ENCODE measurements at regions not wholly inside any gene's neighbourhood (a gene's known extent, or its start where the extent isn't known, plus 50 kb on each side); places are given as distances from the start of the nearest gene placed in this dataset.

DNA sequence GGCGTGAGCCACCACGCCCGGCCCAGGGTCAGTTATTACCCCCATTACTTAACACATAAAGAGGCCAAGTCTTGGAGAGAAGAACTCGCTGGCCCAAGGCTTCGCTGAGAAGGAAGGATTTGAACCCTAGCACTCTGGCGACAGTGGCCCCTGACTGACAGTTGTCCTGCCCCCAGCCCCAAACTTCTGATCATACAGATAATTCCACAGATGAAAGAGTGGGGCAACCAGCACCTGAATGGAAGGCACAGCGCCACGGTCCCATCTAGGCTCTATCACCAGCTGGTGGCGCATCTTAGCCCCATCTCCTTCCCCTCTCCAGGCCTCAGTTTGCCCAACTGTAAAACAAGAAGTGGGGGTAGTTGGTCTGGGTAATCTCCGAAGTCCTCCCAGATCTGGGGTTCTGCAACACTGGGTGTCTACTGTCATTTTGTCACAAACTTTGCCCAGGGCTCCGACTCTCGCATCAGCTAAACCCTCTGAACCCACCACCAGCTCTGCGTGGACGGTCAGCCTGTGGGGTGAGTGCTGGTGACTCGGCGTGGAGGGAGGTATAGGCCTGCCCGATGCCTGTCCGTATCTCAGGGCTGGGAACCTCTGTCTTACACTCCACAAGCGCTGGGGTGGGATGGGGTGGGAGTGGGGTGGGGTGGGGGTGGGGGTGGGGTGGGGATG, 209.3 kb downstream of the C9orf50 start:
- DNase-seq = no peak

DNA sequence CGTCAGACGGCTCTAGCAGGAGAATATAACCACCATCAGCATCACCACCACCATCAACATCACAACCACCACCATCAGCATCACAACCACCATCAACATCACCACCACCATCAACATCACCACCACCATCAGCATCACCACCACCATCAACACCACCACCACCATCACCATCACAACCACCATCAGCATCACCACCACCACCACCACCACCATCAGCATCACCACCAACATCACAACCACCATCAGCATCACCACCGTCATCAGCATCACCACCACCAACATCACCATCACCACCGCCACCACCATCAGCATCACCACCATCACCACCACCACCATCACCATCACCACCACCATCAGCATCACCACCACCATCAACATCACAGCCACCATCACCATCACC, 210.7 kb downstream of the C9orf50 start:
- no peak for DNase-seq

DNA sequence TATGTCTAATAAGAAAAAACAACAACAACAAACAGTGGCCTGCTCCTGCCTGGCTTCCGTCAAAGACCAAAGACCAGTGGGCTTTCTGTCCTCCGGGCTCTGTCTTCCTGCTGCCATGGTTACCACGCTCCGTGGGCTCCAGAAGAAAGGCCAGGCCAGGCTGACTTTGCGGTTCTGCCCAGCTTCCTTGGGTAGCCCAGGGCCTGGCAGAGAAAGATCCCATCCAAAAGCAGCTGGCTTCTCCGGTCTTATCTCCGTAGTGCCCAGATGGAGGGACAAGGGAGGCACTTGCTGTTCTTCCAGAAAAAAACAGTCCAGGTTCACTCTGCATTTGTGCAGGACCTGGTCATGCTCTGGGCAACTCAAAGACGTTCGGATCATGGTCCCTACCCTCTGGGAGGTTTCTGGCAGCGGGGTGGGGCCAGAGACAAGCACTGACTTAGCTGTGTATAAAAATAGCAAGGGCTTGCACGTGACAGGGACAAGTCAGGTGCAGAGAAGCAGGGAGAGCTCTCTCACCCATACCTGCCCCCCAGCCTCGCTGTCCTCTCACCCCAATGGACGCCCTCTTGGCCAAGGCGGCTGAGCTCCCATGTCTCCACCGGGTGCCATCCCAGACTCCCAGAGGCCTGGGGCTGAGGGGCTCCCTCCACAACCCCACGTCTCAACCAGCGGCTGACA, 212.2 kb downstream of the C9orf50 start:
- DNase-seq = no peak

DNA sequence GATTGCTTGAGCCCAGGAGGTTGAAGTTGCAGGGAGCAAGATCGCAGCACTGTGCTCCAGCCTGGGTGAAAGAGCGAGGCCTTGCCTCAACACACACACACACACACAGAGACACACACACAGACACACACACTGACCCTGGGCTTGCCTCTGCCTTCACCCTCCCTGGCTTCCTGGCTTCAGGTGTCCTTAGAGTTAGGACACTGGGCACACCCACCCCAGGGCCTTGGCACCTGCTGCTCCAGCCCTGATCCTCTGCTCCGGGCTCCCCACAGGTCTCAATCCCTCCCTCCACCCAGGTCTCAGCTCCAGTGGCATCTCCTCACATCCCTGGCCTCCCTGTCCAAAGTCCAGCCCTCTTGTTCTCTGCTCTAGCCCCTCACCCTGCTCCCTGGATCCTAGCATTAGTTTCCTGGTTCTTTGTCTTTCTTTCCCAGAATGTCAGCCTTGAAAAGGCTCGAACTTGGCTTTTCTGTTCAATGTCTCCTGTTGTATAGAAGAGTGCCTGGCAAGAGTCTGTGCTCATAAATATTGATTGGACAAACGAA, 212.9 kb downstream of the C9orf50 start:
- no peak for DNase-seq

DNA sequence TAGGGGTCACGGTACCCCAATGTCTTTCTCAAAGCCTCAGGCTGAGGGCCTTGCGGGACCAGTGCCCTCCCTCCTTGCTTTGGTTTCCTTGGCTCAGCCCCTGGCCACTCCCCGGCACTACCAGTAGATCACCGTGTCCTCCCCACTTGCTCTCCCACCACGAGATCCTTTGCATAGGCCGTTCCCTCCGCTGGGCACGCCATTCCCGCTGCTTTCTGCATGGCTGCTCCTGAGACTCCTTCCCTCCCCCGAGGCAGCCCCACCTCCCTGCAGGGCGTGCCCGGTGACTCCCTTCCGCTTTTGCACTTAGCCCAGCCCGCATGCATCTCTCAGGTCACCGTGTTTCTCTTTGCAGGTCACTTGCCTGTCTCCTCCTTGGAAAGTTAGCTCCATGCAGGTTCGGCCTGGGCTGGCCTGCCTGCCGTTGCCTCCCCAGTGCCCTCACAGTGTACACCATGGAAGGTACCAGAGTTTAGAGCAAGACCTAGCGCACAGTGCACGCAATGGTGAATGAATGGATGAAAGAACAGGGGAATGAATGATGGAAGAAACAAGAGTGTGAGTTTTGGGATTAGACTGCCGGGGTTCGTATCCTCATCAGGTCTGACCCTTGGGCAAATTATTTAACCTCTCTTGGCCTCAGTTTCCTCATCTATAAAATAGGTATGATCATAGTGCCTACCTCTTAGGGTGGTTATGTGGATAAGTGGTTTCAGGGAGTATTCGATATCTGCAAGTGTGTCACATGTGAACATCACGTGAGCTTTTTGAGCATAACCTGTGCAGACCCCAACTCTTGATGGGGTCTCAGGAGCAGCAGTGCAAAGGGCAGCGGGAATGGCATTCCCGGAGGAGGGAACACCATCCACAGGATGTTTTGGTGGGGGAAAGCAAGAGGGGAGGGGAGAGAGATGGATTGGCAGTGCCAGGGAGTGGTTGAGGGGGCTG, 214.3 kb downstream of the C9orf50 start:
- no peak for DNase-seq

DNA sequence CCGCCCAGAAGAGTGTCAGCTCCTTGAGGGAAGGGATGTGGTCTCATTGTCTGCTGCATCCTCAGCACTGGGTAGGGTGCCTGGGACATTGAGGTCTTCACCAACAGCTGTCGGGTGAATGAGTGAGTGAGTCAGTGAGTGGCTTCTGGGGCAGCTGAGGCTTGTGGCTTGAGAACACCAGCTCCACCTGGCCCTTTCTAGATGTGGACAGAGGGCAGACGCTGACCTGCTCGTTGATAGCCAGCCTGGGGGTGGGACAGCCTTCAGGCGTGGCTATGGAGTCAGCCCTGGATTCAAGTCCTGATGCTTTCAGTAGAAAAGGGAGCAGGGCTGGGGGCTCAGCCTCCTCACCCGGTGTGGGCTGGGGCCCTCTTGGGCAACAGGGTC, 215.1 kb downstream of the C9orf50 start:
- no peak for DNase-seq

DNA sequence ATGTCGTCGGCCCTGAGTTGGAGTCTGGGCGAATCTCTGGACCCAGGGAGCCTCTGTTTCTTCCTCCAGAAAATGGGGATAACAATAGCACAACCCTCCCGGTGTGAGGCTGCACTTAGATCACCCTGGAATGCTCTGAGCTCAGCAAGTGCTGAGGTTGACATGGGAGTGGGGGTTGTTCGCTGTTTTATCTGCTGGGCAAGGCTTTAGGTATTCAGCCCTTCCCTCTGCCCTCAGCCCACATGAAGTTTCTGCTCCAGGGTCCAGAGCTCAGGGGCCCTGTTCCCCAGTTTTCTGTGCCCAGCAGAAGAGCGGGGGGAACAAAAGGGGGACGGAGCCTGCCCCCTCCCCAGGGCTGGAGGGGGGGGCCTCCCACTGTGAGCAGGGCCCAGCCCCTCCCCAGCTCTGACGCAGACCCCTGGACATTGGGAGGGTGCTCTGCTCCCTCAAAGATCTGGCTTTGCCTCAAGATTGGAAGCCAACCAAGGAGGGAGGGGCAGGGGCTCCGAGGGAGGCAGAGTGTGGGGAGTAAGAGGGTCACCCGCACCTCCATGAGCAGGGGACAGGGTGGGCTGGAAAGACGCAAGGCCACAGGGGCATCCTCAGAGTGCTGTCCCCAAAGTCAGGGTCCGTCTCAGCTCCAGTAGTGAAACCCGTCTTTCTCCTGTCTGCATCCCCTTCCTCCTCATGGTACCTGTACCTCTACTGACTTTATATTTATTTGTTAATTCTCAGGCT, 215.6 kb downstream of the C9orf50 start:
- no peak for DNase-seq

DNA sequence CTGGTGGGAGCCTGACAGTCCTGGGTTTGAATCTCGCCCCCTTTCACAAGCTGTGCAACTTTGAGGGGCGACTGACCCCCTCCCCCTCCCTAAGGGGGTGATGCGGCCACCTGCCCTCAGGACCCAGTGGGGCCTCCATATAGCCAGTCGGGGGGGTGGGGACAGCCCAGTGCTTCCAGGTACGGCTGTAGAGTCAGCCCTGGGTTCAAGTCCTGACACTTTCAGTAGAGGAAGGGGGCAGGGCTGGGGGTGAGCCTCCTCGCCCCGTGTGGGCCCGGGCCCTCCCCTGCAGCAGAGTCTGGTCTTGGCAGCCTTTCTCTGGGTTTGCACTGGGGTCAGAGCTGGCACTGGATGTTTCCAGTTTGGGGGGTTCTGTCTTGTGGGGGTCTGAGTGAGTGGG, 216.3 kb downstream of the C9orf50 start:
- DNase-seq = no peak

DNA sequence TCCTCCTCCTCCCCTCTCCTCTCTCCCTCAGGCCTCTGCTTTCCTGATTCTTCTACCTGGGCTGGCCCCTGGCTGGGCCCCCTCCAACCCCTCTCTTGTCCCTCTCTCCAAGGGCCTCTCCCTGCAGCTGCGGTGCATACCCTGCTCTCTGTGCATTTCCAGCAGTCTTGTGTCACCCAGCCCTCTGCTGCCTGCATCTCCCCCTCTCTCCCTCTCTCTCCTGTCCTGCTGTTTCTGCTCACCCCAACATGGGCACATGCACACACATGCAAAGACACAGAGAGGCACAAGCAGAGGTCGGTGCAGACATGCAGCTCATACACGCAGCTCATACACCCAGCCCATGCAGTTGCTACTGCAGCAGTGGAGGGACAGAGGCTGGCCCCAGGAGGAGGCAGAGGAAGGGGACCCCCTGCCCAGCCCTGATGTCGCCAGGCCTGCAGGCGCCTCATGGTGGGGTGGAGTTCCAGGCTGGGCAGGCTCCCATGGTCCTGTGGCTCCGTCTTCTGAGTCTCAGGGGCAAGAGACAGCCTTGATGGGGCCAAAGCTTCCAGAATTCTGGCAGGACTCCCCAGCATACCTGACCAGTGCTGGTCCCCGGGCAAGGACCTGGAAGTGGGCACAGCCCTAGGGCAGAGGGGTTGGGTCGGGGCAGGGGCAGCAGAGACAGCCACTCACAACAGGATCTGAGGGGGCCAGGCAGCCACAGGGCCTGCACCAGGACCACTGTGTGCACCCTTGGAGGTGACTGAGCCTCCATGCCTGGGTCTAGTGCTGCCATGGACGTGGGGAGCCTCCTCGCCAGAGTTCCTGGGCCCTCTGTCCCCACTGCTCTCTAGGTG, 216.9 kb downstream of the C9orf50 start:
- DNase-seq = no peak

DNA sequence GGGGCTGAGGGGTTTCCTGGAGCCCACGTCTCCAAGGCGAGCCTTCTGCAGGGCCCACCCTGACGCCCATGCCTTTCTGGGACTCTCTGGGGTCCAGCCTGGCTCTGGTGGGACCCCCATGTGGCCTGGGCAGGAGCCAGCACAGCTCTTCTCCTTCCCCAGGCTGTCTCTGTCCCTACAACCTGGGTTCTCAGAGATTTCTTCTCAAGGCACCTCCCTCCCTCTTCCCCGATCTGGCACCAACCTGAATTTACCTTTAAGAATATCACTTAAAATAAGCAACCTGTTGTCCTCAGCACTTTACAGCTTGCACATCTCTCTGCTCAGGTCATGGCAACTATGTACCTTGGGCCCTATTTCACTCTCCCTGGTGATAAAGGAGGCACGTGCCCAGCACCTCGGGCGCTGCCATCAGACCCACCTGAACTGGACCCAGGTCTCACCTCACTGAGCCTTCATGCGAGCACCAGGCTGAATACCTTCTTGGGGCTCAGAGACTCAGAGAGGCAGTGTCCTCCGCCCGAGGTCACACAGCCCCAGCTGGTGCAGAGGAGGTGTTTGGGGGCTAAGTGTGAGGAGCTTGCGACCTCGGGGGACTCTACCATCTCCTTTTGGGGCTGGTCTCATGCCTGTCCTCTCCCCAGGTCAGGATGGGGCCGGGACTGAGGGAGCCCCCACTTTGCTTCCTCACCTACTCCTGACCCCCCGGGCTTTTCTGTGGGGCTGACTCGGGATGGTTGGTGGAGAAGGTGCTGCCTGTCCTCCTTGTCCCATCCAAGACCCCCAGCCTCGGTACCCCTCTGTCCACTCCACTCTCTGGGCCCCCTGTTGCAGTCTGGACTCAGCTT, 217.7 kb downstream of the C9orf50 start:
- DNase-seq = no peak

DNA sequence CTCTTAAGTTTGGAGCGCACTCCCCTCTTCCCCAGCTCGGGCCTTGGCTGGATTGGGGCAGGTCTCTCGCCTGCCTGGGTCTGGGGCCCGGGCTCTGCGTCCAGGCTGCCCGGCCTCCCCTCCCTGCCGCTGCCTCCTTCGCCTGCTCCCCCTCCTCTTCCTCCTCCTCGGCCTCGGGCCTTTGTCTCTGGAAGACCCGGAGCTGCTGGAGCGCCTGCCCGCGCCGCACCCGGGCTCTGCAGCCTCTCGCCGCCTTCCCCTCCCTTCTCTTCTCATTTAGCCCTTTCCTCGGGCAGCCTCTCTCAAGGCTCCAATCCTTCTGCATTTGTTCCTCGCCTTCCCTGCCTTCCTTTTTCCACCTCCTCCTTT, 218.5 kb downstream of the C9orf50 start:
- DNase-seq = no peak

DNA sequence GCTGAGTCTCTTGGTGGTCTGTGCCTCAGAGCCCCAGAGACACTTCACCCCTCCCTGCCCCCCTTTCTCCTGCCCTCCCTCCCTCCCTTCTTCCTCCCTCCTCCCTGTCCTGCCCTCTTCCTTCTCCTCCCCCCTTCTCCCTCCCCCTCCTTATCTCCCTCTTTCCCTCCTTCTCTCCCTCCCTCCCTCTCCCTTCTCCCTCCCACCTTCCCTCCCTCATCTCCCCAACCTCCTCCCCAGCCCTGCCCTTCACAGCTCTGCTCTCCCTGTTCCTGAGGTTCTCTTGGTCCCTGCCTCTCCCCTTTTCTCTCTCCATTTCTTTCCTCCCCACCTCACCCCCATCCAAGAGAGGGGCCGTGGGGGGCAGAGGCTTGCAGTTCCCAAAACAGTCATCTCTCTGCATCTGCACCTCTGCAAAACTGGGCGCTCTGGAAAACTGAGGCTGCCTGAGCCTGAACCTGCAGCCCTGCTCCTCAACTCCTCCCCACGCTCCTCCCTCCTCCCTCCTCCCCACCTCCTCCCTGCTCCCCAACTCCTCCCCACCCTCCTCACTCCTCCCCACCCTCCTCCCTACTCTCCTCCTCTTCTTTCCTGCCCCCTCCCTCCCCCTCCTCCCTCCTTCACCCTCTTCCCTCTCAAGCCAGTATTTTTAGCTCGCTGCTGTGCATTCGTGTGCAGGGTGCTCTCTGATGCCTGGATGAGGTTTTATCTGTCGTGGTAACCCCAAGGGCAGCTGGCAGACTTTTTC, 219.1 kb downstream of the C9orf50 start:
- DNase-seq = no peak

DNA sequence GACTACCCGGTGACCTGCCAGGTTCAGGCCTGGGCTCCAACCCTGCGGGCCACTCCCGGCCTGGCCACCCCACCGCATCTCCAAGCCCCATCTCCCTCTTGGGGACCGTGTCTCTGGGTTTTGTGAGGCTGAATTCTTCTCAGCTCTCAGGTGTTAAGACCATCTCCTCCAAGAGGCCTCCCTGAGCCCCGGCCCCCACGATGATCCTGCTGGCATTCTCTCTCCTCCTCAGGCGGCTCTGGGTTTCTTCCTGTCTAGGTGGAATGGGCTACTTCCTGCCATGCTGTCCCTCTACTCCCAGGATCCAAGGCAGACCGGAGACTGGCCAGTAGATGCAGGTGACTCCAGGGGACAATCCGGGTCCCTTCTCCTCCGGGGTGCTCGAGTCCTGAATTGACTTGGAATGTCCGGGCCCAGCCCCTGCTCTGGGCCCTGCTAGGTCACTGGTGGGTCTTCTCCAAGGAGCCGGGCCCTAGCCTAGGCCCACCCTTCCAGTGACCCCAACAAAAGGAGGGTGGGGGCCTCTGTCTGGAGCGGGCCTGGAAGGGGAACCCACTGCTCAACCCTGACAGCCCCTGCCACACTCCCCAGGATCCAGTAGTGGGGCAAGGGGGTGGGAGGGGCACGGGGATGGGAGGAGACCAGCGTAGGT, 219.8 kb downstream of the C9orf50 start:
- DNase-seq = no peak

DNA sequence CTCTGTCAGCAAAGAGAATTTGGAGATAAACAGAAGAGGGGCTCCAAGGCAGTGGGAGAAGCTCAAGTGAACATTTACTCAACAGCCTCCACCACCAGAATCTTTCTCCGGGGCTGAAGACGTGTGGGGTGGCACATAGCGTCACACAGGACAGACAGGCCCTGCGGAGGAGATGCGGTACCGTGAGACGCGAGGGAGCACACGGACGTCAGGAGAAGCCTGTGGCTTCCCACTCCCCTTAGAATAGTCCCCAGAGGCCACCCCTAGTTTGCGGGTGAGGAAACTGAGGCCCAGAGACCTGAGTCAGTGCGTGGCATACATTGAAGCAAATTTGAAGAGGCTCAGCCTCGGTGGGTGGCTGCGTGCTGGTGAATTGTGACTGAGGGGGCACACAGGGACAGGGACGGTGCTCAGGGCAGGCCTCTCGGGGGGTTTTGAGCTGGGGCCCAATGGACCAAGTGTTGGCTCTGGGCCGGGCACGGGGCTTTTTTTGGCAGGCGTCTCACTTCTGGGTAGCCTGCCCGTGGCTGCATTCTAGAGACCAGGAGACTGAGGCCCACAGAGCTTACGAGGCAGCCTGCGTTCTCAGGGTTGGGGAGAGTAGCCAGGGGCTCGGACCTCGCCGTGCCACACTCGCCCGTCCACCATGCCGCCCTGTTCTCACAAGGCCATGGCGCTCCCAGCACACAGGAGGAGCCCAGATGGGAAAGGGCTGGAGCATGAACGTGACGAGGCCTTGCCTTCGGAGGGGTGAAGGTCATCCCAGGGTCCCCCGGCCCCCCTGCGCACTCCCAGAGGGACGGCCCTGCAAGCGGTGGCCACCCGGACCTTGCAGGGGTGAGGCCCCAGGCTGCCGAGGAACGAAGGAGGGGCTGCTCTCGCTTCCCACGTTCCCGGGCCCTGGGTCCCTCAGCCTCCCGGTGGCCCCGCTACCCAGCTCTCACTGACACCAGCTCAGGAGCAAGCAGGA, 220.6 kb downstream of the C9orf50 start:
- no peak for DNase-seq

DNA sequence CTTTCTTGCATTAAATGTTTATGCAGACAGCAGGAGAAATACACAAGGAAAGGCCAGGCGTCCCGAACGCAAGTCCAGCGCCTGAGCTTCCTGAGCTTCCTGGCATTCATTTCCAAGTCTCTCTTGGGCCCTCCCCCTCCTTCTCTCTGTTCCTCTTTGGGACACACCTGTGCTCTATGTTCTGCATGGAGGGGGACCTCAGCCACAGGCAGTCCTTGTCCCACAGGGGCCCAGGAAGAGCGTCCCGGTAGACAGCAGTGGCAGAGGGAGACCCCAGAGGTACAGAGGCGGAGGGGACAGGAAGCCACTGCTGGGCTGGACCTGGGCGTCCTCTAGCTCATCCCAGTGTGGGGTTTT, 221.3 kb downstream of the C9orf50 start:
- no peak for DNase-seq

DNA sequence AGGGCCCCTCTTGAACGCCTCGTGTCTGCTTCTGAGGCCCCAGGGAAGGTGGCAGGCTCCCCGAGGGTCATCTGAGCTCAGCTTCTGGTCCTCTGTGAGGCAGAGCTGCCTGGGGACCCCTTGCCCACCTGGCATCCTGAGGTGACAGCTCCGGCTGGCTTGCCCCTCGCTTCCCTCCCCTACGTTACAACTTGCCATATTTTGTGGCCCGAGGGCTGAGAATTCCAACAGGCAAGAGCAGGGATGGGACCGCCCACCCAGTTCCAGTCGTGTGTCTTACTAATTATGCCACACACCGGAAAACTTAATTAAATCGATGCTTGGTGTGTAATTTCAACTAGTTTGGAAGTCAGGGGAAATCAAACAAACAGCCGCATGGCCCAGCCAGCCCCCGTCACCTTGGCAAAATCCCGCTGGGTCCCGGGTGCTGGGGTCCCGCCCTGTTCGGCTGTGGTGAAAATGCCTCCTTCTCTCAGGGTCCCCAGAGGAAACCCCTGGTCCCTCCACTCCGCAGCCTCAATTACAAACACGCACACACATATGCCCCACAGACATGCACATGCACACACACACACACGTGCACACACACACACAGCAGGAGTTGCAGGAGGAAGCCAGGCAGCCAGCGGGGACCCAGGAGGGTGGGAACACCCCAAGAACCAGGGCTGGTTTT, 221.0 kb upstream of the IER5L start:
- no peak for DNase-seq

DNA sequence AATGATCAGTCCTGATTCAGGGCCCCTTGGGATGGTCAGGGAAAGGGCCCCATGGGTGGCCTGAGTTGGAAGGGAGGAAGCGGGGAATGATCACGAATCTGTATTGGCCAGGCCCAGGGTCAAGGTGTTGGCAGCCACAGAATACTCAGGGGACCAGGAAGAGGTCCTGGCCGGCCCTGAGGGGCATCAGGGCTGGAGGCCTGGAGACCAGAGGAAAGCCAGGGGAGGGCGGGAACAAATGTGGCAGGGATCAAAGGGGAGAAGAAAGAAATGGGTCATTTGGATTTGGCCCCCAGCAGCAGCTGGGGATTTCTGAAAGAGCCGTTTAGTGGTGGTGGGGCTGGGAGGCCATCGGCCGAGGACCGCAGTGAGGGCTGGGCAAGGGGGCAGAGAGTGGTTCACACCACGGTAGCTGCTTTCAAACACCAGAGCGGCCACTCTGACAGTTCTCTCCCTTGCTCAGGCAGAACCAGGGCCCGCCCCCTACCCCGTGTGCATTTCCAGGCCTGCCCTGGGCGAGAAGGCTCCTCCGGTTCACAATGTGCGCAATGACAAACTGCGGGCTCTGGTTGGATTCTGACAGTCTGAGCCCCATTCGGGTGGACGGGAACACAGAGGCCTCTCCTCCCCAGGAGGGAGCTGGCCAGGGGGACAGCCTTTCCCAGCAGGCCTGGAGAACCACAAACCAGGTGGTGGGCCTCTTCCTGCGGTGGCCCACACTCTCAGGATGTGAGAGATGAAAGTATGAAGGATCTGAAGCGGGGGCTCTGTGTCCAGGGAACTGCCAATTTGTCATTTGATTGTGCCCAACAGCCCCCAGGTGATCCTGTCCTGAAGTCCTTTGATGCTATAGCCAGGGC, 220.3 kb upstream of the IER5L start:
- no peak for DNase-seq

All from stimulated activated CD4-positive, alpha-beta T cell treated with anti-CD3 and anti-CD28 coated beads, Interleukin-2, amount 100 ng/mL, for 24 hours (primary cell).